ENCODE measurements at regions not wholly inside any gene's neighbourhood (a gene's known extent, or its start where the extent isn't known, plus 50 kb on each side); places are given as distances from the start of the nearest gene placed in this dataset.

DNA sequence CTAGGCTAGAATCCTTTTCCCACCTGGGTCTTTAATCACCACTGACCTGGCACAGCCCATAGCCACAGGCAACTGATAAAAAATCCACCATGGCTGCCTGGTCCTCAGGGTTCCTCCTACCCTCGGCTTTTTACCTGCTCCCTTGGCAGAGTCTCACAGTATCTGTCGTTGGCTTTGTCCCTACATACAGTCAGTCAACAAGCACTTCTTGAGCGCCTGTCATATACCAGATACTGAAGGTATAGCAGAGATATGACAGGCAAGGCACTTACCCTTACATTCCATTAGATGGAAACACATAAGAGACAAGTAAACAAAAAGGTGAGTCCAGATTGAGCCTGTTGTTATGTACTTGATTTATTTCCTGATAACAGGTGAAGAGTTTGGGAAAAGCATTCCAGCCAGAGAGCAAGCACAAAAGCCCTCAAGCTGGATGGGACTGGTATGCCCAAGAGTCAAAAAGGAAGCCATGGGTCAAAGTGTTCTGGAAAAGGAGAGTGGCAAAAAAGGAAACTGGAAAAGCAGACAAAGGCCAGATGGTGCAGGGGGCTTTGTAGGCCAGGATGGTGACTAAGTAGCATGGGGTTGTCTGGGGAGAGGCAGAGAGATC, 247.0 kb downstream of the CHD9NB start:
- SMC1A ChIA-PET (ENCODE audit: uncharacterized antibody, unreplicated experiment), result no interaction called here
- BruUV-seq (replicated peaks), result no TSS peak
- H2AFZ ChIP-seq (ENCODE audit: control insufficient read depth, low read depth, low read length), result no peak overlapping the region
- in situ Hi-C loops (cut with MboI), result no loop called here
- H3K36me3 ChIP-seq (ENCODE audit: control insufficient read depth in 2 of 2, insufficient read depth in 2 of 2, low read length in 1 of 2), result no peaks in the 10 kb centered on the region
- no peak overlapping the region for H3K4me3 ChIP-seq
- DNase-seq (ENCODE audit: low read depth, low spot score) (no peak), ATAC-seq (no peak), FAIRE-seq (no peak)
- H3K27me3 ChIP-seq (replicated peaks in 1 of 2; ENCODE audit: control insufficient read depth in 2 of 2, insufficient read depth in 2 of 2, low read length in 1 of 2), result no peaks in the 10 kb centered on the region
- no peak overlapping the region for H3K27ac ChIP-seq (ENCODE audit: control insufficient read depth, insufficient read depth)
- TF ChIP-seq BCL11A (IDR thresholded peaks at IDR 0.05; ENCODE audit: low read depth, low read length) (no peak), SMAD1 (IDR thresholded peaks at IDR 0.05; ENCODE audit: low read depth, partially characterized antibody) (no peak), GATAD2B (conservative IDR thresholded peaks at IDR 0.05; ENCODE audit: low read depth) (no peak), POLR2A (IDR thresholded peaks at IDR 0.05; ENCODE audit: low read depth, low read length) (no peak), SREBF2 (IDR thresholded peaks at IDR 0.05; ENCODE audit: low read length) (no peak), ZNF274 (IDR thresholded peaks at IDR 0.05; ENCODE audit: insufficient read depth, insufficient read length) (no peak), MXI1 (IDR thresholded peaks at IDR 0.05; ENCODE audit: low read depth, low read length) (no peak), CHD4 (IDR thresholded peaks at IDR 0.05) (no peak), TBL1XR1 (IDR thresholded peaks at IDR 0.05; ENCODE audit: low read depth, low read length) (no peak), KDM1A (IDR thresholded peaks at IDR 0.05; ENCODE audit: borderline replicate concordance) (no peak), BACH1 (IDR thresholded peaks at IDR 0.05; ENCODE audit: borderline replicate concordance) (no peak), IKZF2 (IDR thresholded peaks at IDR 0.05) (no peak), TAF1 (IDR thresholded peaks at IDR 0.05; ENCODE audit: borderline replicate concordance, low read depth, low read length) (no peak)
- TF ChIP-seq, protein P1, sequence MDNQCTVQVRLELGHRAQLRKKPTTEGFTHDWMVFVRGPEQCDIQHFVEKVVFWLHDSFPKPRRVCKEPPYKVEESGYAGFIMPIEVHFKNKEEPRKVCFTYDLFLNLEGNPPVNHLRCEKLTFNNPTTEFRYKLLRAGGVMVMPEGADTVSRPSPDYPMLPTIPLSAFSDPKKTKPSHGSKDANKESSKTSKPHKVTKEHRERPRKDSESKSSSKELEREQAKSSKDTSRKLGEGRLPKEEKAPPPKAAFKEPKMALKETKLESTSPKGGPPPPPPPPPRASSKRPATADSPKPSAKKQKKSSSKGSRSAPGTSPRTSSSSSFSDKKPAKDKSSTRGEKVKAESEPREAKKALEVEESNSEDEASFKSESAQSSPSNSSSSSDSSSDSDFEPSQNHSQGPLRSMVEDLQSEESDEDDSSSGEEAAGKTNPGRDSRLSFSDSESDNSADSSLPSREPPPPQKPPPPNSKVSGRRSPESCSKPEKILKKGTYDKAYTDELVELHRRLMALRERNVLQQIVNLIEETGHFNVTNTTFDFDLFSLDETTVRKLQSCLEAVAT (IDR thresholded peaks at IDR 0.05), result no peak
- TF ChIP-seq, protein P2, sequence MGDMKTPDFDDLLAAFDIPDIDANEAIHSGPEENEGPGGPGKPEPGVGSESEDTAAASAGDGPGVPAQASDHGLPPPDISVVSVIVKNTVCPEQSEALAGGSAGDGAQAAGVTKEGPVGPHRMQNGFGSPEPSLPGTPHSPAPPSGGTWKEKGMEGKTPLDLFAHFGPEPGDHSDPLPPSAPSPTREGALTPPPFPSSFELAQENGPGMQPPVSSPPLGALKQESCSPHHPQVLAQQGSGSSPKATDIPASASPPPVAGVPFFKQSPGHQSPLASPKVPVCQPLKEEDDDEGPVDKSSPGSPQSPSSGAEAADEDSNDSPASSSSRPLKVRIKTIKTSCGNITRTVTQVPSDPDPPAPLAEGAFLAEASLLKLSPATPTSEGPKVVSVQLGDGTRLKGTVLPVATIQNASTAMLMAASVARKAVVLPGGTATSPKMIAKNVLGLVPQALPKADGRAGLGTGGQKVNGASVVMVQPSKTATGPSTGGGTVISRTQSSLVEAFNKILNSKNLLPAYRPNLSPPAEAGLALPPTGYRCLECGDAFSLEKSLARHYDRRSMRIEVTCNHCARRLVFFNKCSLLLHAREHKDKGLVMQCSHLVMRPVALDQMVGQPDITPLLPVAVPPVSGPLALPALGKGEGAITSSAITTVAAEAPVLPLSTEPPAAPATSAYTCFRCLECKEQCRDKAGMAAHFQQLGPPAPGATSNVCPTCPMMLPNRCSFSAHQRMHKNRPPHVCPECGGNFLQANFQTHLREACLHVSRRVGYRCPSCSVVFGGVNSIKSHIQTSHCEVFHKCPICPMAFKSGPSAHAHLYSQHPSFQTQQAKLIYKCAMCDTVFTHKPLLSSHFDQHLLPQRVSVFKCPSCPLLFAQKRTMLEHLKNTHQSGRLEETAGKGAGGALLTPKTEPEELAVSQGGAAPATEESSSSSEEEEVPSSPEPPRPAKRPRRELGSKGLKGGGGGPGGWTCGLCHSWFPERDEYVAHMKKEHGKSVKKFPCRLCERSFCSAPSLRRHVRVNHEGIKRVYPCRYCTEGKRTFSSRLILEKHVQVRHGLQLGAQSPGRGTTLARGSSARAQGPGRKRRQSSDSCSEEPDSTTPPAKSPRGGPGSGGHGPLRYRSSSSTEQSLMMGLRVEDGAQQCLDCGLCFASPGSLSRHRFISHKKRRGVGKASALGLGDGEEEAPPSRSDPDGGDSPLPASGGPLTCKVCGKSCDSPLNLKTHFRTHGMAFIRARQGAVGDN (IDR thresholded peaks at IDR 0.05), result no peak
- TF ChIP-seq, protein P3, sequence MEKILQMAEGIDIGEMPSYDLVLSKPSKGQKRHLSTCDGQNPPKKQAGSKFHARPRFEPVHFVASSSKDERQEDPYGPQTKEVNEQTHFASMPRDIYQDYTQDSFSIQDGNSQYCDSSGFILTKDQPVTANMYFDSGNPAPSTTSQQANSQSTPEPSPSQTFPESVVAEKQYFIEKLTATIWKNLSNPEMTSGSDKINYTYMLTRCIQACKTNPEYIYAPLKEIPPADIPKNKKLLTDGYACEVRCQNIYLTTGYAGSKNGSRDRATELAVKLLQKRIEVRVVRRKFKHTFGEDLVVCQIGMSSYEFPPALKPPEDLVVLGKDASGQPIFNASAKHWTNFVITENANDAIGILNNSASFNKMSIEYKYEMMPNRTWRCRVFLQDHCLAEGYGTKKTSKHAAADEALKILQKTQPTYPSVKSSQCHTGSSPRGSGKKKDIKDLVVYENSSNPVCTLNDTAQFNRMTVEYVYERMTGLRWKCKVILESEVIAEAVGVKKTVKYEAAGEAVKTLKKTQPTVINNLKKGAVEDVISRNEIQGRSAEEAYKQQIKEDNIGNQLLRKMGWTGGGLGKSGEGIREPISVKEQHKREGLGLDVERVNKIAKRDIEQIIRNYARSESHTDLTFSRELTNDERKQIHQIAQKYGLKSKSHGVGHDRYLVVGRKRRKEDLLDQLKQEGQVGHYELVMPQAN (conservative IDR thresholded peaks at IDR 0.05), result no peak
- 6% methylated on average over 3 of the region's 3 CpGs for WGBS (ENCODE audit: insufficient coverage, insufficient replicate concordance, low lambda C conversion rate, missing lambda C conversion rate)
- no peaks in the 10 kb centered on the region for H4K20me1 ChIP-seq (ENCODE audit: control insufficient read depth, insufficient read depth)
- no peaks in the 10 kb centered on the region for H3K4me1 ChIP-seq (ENCODE audit: control insufficient read depth, insufficient read depth, low read length)
- H3K9me3 ChIP-seq (replicated peaks; ENCODE audit: control insufficient read depth, insufficient read depth, low read length), result no peaks in the 10 kb centered on the region
- intact Hi-C loops (cut with micrococcal nuclease; ENCODE audit: unreplicated experiment), result no loop called here
- H3K79me2 ChIP-seq (ENCODE audit: control insufficient read depth, insufficient read depth, low read length), result no peaks in the 10 kb centered on the region
- H3K4me2 ChIP-seq (ENCODE audit: control insufficient read depth, insufficient read depth), result no peak overlapping the region
- POLR2A ChIA-PET, result no interaction called here
- RAD21 ChIA-PET (ENCODE audit: unreplicated experiment), result no interaction called here
- CTCF ChIA-PET, result no interaction called here
- no peak overlapping the region for H3K9ac ChIP-seq (ENCODE audit: control insufficient read depth, insufficient read depth, low read length)

Measured in GM12878 (cell line).